GM20000 (cell line): ENCODE measurements at regions not wholly inside any gene's neighbourhood (a gene's known extent, or its start where the extent isn't known, plus 50 kb on each side); places are given as distances from the start of the nearest gene placed in this dataset.

Source experiments
- DNase-seq: peaks from one replicate; pipeline ENCODE4 v3.0.0; 2012; ENCODE audit warnings: low spot score
- CTCF ChIP-seq: IDR thresholded peaks from 2 replicates; pipeline ENCODE4 v1.5.1; 2012; ENCODE audit warnings: mild to moderate bottlenecking, control low read depth; ENCODE audit errors: extremely low read depth, missing control alignments

- no peak for DNase-seq
- no peak for TF ChIP-seq CTCF
Measured at GRCh38 chr7:26005683-26006410, 146.2 kb upstream of the NFE2L3 start.

- TF ChIP-seq CTCF: no peak
- no peak for DNase-seq
Measured at GRCh38 chr7:26006426-26006825, 145.6 kb upstream of the NFE2L3 start.

GRCh38 chr7:26007510-26007909 is 144.5 kb upstream of the NFE2L3 start:
- no peak for DNase-seq
- no peak for TF ChIP-seq CTCF

GRCh38 chr7:26008428-26008827 is 143.6 kb upstream of the NFE2L3 start:
- TF ChIP-seq CTCF: no peak
- no peak for DNase-seq

GRCh38 chr7:26011039-26011696 is 140.8 kb upstream of the NFE2L3 start:
- DNase-seq: peak; percentile 23
- no peak for TF ChIP-seq CTCF

GRCh38 chr7:26013551-26014083 is 138.4 kb upstream of the NFE2L3 start:
- DNase-seq: no peak
- no peak for TF ChIP-seq CTCF

GRCh38 chr7:26022982-26023381 is 129.0 kb upstream of the NFE2L3 start:
- no peak for DNase-seq

More at GRCh38 chr7:26022982-26023381, 129.0 kb upstream of the NFE2L3 start:
- TF ChIP-seq CTCF: no peak
